Endothelial cell (in vitro differentiated cells): ENCODE measurements at regions not wholly inside any gene's neighbourhood (a gene's known extent, or its start where the extent isn't known, plus 50 kb on each side); places are given as distances from the start of the nearest gene placed in this dataset.

Experiments
- DNase-seq: peaks from one replicate; pipeline ENCODE4 v3.0.0; 2021; ENCODE audit warnings: low spot score
- H3K27ac Mint-ChIP-seq: one replicate; pipeline ENCODE4 v1.8.0; 2021; ENCODE audit warnings: mixed read lengths, inconsistent platforms; ENCODE audit not compliant: unreplicated experiment
- H3K27me3 Mint-ChIP-seq: one replicate; pipeline ENCODE4 v1.8.0; 2021; ENCODE audit warnings: mild to moderate bottlenecking, moderate library complexity, mixed read lengths, inconsistent platforms; ENCODE audit not compliant: unreplicated experiment
- H3K36me3 Mint-ChIP-seq: one replicate; pipeline ENCODE4 v1.8.0; 2021; ENCODE audit warnings: mild to moderate bottlenecking, low read depth, mixed read lengths, inconsistent platforms; ENCODE audit not compliant: unreplicated experiment
- H3K4me1 Mint-ChIP-seq: one replicate; pipeline ENCODE4 v1.8.0; 2021; ENCODE audit warnings: mild to moderate bottlenecking, mixed read lengths, inconsistent platforms; ENCODE audit not compliant: unreplicated experiment
- H3K4me3 Mint-ChIP-seq: one replicate; pipeline ENCODE4 v1.8.0; 2021; ENCODE audit warnings: mild to moderate bottlenecking, mixed read lengths, inconsistent platforms; ENCODE audit not compliant: unreplicated experiment
- H3K9me3 Mint-ChIP-seq: one replicate; pipeline ENCODE4 v1.8.0; 2021; ENCODE audit warnings: mixed read lengths, inconsistent platforms; ENCODE audit not compliant: unreplicated experiment
- CTCF ChIP-seq: fragments of 200-600 bp; sonication (generic); IDR thresholded peaks from one replicate; pipeline ENCODE4 v1.5.0; 2021; ENCODE audit warnings: antibody characterized with exemption; ENCODE audit not compliant: unreplicated experiment

DNA sequence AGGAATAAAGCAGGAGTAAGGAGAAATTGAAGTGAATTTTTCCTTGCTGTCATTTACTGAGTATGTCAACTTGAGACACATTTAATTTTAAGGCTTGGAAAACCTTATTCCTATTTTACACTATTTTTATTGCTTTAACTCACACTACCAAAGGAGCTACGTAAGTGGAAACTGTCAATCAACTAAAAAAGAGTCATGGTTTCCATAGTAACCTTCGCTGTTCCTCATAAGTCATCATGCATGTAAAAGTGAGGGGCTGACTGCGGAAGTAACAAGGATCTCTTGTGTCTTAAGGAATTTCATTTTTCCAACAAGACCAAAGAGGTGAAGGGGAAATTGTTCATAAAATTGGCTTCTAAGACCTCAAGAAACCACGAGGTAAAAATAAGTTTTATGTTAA lies 516.2 kb upstream of the CA10 start:
- H3K27me3 Mint-ChIP-seq = peaks cover 2% of the 10 kb centered on the region

DNA sequence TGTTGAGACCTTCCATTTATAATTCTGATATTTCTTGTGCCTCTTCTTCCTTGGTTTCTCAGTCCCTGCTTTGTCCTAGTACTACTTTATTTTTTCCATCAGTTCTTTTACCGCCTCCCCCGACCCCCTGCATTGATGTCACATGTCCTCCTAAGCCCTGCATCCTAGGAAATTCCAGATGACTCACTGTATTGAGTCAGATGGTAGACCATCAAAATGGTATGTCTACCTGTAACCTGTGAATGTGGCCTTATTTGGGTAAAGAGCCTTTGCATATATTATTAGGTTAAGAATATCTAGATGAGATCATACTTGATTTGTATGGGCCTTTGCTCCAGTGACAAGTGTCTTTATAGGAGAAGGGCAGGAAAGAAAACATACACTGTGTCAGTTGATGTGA lies 515.3 kb upstream of the CA10 start:
- H3K27ac Mint-ChIP-seq = no peak overlapping the region
- H3K4me1 Mint-ChIP-seq = no peaks in the 10 kb centered on the region
- H3K36me3 Mint-ChIP-seq = no peaks in the 10 kb centered on the region
- no peaks in the 10 kb centered on the region for H3K9me3 Mint-ChIP-seq
- no peak overlapping the region for H3K4me3 Mint-ChIP-seq
- TF ChIP-seq CTCF = no peak
- DNase-seq = no peak
- H3K27me3 Mint-ChIP-seq = peaks cover 2% of the 10 kb centered on the region

More for the DNA sequence above, 516.2 kb upstream of the CA10 start:
- TF ChIP-seq CTCF = no peak
- Mint-ChIP-seq H3K4me3 (no peak overlapping the region), H3K4me1 (no peaks in the 10 kb centered on the region), H3K27ac (no peak overlapping the region), H3K9me3 (no peaks in the 10 kb centered on the region), H3K36me3 (no peaks in the 10 kb centered on the region)
- DNase-seq = no peak

GRCh38 chr17:52666264-52666663 lies 507.8 kb upstream of the CA10 start:
- H3K4me3 Mint-ChIP-seq = no peak overlapping the region
- no peak for TF ChIP-seq CTCF
- DNase-seq = no peak
- peaks cover 6% of the 10 kb centered on the region for H3K9me3 Mint-ChIP-seq
- no peaks in the 10 kb centered on the region for H3K4me1 Mint-ChIP-seq
- no peaks in the 10 kb centered on the region for H3K27me3 Mint-ChIP-seq
- H3K36me3 Mint-ChIP-seq = peaks cover 6% of the 10 kb centered on the region
- no peak overlapping the region for H3K27ac Mint-ChIP-seq

DNA sequence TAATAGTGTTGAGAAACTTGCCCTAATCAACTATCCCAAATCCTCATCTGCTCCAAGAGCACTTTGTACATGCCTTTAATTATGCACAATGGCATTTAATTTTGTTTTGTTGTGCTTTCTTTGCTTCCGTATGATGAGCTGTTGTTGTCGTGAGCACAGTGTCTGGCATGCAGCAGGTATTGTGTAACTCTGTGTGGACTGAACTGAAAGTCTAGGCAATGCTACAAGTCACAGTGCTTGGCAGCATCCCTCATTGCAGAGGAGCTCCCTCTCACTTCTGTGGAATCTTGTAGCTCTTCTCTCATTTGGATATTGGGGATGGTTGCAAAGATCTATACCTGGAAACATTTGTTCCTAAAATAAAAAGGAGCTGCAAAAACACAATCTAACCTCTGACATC lies 502.2 kb upstream of the CA10 start:
- no peak for TF ChIP-seq CTCF
- H3K9me3 Mint-ChIP-seq = no peaks in the 10 kb centered on the region
- DNase-seq = no peak
- H3K27me3 Mint-ChIP-seq = peaks cover 1% of the 10 kb centered on the region
- H3K4me1 Mint-ChIP-seq = no peaks in the 10 kb centered on the region
- no peaks in the 10 kb centered on the region for H3K36me3 Mint-ChIP-seq
- no peak overlapping the region for H3K4me3 Mint-ChIP-seq
- H3K27ac Mint-ChIP-seq = no peak overlapping the region

GRCh38 chr17:52653014-52653413 lies 494.5 kb upstream of the CA10 start:
- DNase-seq = no peak
- Mint-ChIP-seq H3K9me3 (no peaks in the 10 kb centered on the region), H3K27ac (no peak overlapping the region)

More at GRCh38 chr17:52653014-52653413, 494.5 kb upstream of the CA10 start:
- TF ChIP-seq CTCF = no peak
- Mint-ChIP-seq H3K36me3 (no peaks in the 10 kb centered on the region), H3K4me1 (no peaks in the 10 kb centered on the region), H3K4me3 (no peak overlapping the region), H3K27me3 (peaks cover 1% of the 10 kb centered on the region)
